ENCODE measurements at regions not wholly inside any gene's neighbourhood (a gene's known extent, or its start where the extent isn't known, plus 50 kb on each side); places are given as distances from the start of the nearest gene placed in this dataset.

- TF ChIP-seq CTCF (IDR thresholded peaks at IDR 0.05) (no peak), POLR2A (IDR thresholded peaks at IDR 0.05) (no peak)
Measured at GRCh38 chr17:72222661-72223380, 102.0 kb downstream of the SOX9 start.

All from Peyer's patch (tissue), 4 donors.